DOHH2 (cell line): ENCODE measurements at regions not wholly inside any gene's neighbourhood (a gene's known extent, or its start where the extent isn't known, plus 50 kb on each side); places are given as distances from the start of the nearest gene placed in this dataset.

ENCODE experiments used
- H3F3A ChIP-seq: fragments of 200-600 bp; sonication (generic), shearing (Covaris generic); 2 replicates; pipeline ENCODE4 v1.6.0; 2016; ENCODE audit warnings: antibody characterized with exemption, mild to moderate bottlenecking; ENCODE audit not compliant: control insufficient read depth, insufficient read depth
- H3K27ac ChIP-seq: fragments of 200-600 bp; sonication (generic); 2 replicates; pipeline ENCODE4 v1.5.1; 2014; ENCODE audit warnings: low read depth, mild to moderate bottlenecking, low read length, moderate library complexity
- H3K27me3 ChIP-seq: fragments of 200-600 bp; sonication (generic); 2 replicates; pipeline ENCODE4 v1.6.1; 2014; ENCODE audit warnings: mild to moderate bottlenecking, low read length, mixed read lengths; ENCODE audit not compliant: control insufficient read depth
- H3K36me3 ChIP-seq: fragments of 200-600 bp; sonication (generic); 2 replicates; pipeline ENCODE4 v1.6.1; 2014; ENCODE audit warnings: mild to moderate bottlenecking, low read length, moderate library complexity, mixed read lengths; ENCODE audit not compliant: control insufficient read depth
- H3K4me1 ChIP-seq: fragments of 200-600 bp; sonication (generic); 2 replicates; pipeline ENCODE4 v1.6.1; 2014; ENCODE audit warnings: mild to moderate bottlenecking, low read length, mixed read lengths; ENCODE audit not compliant: control insufficient read depth
- H3K4me2 ChIP-seq: fragments of 200-600 bp; sonication (generic); 2 replicates; pipeline ENCODE4 v1.6.0; 2014; ENCODE audit warnings: mild to moderate bottlenecking, low read length, moderate library complexity
- H3K4me3 ChIP-seq: fragments of 200-600 bp; sonication (generic); 2 replicates; pipeline ENCODE4 v1.5.1; 2014; ENCODE audit warnings: mild to moderate bottlenecking, low read length, mixed read lengths
- H3K79me2 ChIP-seq: fragments of 200-600 bp; sonication (generic); 2 replicates; pipeline ENCODE4 v1.6.1; 2014; ENCODE audit warnings: mild to moderate bottlenecking, low read length, mixed read lengths; ENCODE audit not compliant: control insufficient read depth
- H3K9me2 ChIP-seq: fragments of 200-600 bp; sonication (generic); replicated peaks from 2 replicates; pipeline ENCODE4 v1.6.1; 2014; ENCODE audit warnings: mild to moderate bottlenecking, low read length, mixed read lengths; ENCODE audit not compliant: control insufficient read depth
- H3K9me3 ChIP-seq: fragments of 200-600 bp; sonication (generic); 2 replicates; pipeline ENCODE4 v1.6.1; 2014; ENCODE audit warnings: antibody characterized with exemption, low read length, mixed read lengths; ENCODE audit not compliant: control insufficient read depth, insufficient read depth
- H4K20me1 ChIP-seq: fragments of 200-600 bp; sonication (generic); 2 replicates; pipeline ENCODE4 v1.6.0; 2014; ENCODE audit warnings: low read depth, mild to moderate bottlenecking, antibody characterized with exemption, low read length, moderate library complexity; ENCODE audit not compliant: control insufficient read depth, insufficient read depth
- CTCF ChIP-seq: fragments of 200-600 bp; sonication (generic); IDR thresholded peaks from one replicate; pipeline ENCODE4 v1.5.1; 2014; ENCODE audit warnings: antibody characterized with exemption, mild to moderate bottlenecking, low read depth, low read length; ENCODE audit not compliant: poor library complexity, severe bottlenecking
- EZH2phosphoT487 ChIP-seq: fragments of 200-600 bp; sonication (generic); IDR thresholded peaks from 2 replicates; pipeline ENCODE4 v1.6.1; 2017; ENCODE audit warnings: borderline replicate concordance, mild to moderate bottlenecking, antibody characterized with exemption, low read length, moderate library complexity, mixed read lengths

- Histone ChIP-seq H3K79me2 (no peaks in the 10 kb centered on the region), H3K4me3 (no peak overlapping the region), H3K9me3 (no peaks in the 10 kb centered on the region), H3K27me3 (no peaks in the 10 kb centered on the region), H3F3A (no peaks in the 10 kb centered on the region), H3K4me2 (no peak overlapping the region), H3K9me2 (no peaks in the 10 kb centered on the region), H3K27ac (no peak overlapping the region), H4K20me1 (no peaks in the 10 kb centered on the region), H3K4me1 (no peaks in the 10 kb centered on the region), H3K36me3 (no peaks in the 10 kb centered on the region)
- TF ChIP-seq EZH2phosphoT487 = no peak
- TF ChIP-seq CTCF = no peak
Measured at GRCh38 chr7:152986376-152986775, 226.8 kb downstream of the ACTR3B start.

GRCh38 chr7:152987656-152988055 lies 228.1 kb downstream of the ACTR3B start:
- TF ChIP-seq EZH2phosphoT487 (no peak), CTCF (no peak)
- no peaks in the 10 kb centered on the region for H3K4me1 ChIP-seq
- no peak overlapping the region for H3K4me2 ChIP-seq
- no peak overlapping the region for H3K27ac ChIP-seq
- no peaks in the 10 kb centered on the region for H3K79me2 ChIP-seq
- H4K20me1 ChIP-seq = no peaks in the 10 kb centered on the region
- no peaks in the 10 kb centered on the region for H3K9me3 ChIP-seq
- no peaks in the 10 kb centered on the region for H3K9me2 ChIP-seq
- H3F3A ChIP-seq = no peaks in the 10 kb centered on the region
- no peak overlapping the region for H3K4me3 ChIP-seq
- no peaks in the 10 kb centered on the region for H3K36me3 ChIP-seq
- H3K27me3 ChIP-seq = no peaks in the 10 kb centered on the region

GRCh38 chr7:152989889-152990380 lies 230.4 kb downstream of the ACTR3B start:
- no peaks in the 10 kb centered on the region for H3K9me3 ChIP-seq
- TF ChIP-seq CTCF (no peak), EZH2phosphoT487 (no peak)

More at GRCh38 chr7:152989889-152990380, 230.4 kb downstream of the ACTR3B start:
- Histone ChIP-seq H3K4me2 (no peak overlapping the region), H3K4me1 (no peaks in the 10 kb centered on the region), H3K36me3 (no peaks in the 10 kb centered on the region), H3K4me3 (no peak overlapping the region), H3F3A (no peaks in the 10 kb centered on the region), H3K27me3 (no peaks in the 10 kb centered on the region), H3K27ac (no peak overlapping the region), H3K79me2 (no peaks in the 10 kb centered on the region), H4K20me1 (no peaks in the 10 kb centered on the region), H3K9me2 (no peaks in the 10 kb centered on the region)
